ENCODE measurements at regions not wholly inside any gene's neighbourhood (a gene's known extent, or its start where the extent isn't known, plus 50 kb on each side); places are given as distances from the start of the nearest gene placed in this dataset.

DNA sequence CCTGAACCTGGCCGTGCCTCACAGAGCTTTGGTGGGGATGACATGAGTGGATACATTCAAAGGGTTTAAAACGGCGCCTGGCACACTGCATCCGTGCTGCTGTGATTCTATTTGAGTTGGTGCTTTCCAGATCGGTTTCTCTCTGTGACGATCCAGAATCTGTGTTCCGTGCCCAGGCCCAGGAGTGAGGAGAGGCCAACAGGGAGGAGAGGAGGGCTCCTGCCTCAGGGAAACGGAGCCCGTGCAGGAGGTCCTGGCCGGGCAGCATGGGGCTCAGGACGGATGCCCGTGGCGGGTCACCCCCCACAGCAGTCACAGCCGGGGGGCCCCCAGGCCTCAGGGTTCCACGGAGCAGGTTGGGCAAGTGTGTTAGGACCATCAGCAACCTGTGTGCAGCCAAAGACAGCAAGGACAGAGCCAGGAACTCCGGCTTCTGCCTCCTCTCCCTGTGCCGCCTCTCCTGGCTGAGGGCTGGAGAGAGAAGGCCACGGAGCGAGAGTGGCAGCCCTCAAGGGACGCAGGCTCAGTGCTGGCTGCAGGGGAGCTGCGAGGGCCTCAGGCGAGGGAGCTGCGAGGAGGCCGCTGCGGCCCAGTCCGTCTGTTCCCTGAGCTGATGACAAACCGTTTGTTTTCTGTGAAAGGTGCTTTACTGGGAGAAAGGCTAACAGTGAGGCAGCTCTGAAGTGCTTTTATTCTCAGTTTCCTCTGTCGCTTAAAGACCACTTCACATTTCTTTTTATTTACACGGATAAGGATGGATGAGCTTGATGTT, 99.3 kb downstream of the METRNL start:
- no peak for DNase-seq (ENCODE audit: low read depth in 2 of 2)

DNA sequence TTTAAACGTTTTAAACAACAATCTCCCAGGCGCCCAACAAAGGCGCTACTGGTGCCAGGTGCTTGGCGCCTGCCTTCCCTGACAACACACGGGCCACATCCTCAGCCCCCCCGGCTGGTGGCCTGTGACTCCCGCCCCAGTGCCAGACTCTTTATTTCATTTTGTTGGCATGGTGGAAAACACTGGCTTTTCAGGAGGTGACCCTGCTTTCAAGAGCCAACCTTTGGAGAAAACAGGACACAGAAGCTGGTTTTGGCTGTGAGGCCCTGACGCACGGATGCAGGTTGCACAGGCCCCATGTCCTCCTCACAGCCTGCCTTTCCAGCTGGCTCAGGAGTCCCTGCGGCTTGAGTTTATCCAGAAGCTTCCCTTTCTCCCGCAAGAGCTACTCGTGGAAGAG, 100.0 kb downstream of the METRNL start:
- DNase-seq (ENCODE audit: low read depth in 2 of 2) = no peak

DNA sequence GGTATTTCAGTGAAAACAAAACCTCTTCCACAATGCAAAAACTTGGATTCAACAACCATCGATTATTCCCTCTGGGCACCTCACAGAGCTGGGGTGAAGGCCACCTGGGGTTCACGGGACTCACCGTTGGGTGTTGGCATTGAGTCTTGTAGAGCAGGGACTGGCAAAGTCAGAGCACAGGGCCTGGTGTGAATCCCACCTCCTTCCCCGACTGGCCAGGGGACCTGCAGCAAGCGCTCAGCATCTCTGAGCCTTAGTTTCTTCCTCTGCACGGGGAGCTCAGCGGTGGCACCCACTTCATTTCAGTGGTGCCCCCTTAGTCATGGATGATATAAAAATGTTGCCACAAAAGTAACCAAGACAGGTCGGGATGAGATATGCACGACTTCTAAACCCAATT, 100.4 kb downstream of the METRNL start:
- DNase-seq (ENCODE audit: low read depth in 2 of 2) = no peak

DNA sequence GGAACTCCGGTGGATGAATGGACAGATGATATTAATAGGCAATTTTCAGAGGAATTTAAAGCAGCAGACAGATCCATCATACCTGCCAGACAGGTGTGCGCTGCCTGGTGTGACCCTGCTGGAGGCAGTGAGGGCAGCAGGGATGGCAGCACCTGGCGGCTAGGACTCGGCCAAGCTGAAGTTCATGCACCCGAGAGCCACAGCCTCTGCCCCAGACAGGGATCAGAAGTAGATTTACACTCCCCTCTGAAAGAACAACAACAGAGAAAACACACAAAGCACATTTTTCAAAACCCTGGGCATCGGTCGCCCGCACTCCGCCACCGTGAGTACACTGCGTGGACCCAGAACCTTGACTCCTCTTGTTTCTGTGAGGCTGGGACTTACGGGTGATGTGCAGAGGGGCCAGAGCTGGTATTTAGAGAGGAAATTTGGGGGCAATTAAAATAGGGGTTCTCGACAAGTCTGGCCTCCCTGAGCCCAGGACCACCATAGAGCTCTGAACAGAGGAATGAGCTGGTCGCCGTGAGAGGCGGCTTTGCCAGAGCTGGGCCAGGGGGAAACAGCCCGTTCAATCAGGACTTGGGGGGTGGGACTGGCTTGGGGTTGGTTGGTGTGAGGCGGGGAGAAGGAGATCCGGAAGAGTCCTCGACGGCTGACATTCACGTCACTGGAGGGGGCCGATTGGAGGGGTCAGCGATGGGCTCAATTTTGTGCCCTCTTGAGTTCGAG, 101.0 kb downstream of the METRNL start:
- DNase-seq (ENCODE audit: low read depth in 2 of 2) = no peak

DNA sequence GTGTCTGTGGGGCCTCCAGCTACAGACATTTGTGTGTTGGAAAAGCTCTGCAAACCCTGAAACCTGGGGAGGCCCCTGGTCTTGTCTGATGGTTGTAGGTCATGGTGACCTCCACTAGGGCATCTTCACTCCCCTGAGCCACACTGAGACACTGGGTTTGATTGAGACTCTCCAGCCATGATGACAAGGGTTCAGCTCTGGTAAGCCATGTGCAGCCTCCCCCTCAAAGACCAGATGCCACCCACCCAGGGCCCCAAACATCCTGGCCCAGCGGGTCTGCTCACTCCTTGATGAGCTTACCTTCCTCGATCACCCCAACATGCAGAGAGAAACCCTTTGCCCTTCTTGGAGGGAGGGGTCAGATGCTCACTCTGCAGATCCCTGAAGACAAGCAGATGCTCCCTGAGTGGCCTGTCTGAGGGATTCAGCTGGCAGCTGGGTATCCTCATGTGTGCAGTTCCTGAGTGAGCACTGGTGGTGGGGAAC, 101.6 kb downstream of the METRNL start:
- DNase-seq (ENCODE audit: low read depth in 2 of 2) = no peak

DNA sequence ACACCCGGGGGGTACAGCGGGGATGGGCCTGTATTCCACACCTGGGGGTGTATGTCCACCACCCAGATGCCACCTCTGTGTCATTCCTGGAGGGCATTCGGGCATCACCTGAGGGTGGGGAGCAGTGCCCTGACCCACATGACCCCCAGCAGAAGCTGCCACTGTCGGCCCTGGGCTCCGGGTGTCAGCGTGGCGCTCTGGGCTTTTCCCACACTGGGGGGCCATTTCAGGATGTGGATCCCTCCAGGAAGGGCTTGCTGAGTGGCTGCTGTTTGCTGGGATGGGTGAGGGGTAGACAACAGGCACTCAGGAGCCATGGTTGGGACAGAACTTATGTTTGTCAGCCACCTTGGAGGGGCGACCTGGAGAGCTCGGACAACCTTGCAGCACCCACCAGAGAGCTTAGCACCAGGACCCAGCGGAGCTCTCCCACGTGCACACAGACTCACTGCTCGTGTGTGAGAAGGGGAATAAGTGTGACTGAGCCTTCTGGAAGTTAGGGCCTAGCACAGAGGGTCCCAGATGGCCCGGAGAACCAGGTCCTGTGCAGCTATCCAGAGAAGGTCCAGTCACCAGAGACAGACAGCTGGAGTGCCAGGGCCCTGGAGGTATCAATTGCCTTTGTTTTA, 102.7 kb downstream of the METRNL start:
- DNase-seq (ENCODE audit: low read depth in 2 of 2) = no peak

DNA sequence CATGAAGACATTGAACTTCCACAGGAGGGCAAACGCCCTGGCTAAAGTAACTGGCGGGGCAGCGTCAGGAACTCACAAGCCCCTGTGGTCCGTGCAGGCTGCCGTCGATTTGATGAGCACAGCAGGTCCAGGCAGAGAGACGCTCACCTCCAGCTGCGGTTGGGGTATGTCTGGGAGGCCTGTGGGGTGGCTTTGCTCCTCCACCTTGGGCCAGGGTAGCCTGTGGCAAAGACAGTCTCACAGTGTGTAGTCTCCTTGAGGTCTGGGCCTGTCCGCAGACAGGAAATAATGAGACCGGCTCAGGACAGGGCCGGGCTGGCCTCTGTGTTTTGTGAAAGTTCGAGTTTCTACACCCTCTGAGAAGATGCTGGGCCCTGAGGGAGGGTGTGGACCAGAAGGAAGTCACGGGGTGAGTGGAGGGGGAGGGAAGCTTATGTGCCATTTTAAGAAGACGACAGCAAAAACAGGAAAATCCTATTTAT, 103.3 kb downstream of the METRNL start:
- no peak for DNase-seq (ENCODE audit: low read depth in 2 of 2)

DNA sequence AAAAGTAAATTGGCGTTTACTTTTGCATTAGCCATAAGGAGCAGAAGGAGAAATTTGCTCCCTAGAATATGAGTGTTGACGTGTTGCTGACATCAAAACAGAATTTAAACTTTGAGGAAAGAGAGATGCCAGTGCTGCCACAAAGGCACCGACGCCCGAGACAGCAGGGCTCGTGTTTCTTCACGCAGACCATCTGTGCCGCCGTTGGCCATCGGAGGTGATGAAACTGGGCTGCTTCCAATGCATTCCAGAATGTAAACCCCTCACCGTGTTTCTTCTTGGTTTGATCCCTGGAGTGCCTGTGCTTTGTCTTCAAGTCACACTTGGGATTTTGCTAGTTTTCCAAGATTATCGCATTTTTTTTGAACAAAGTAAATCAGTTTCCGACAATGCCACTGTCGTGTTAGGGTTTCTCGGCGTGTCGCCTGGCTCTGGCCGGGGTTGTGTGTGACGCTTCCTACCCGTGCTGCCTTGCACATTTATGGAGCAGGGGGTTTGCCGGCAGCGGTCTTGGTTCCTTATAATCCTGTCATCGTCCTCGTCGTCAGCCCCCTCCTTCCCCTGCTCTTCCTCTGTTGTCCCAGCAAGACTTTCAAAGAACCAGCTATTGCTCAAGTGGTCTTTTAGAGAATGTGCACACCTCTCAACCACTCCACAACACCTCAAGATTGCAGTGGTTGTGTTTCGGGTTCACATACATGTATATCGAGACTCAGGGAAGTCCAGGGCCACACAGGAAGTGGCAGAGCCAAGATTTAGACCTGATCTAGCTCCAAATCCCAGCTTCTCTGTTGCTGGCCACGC, 103.9 kb downstream of the METRNL start:
- no peak for DNase-seq (ENCODE audit: low read depth in 2 of 2)

DNA sequence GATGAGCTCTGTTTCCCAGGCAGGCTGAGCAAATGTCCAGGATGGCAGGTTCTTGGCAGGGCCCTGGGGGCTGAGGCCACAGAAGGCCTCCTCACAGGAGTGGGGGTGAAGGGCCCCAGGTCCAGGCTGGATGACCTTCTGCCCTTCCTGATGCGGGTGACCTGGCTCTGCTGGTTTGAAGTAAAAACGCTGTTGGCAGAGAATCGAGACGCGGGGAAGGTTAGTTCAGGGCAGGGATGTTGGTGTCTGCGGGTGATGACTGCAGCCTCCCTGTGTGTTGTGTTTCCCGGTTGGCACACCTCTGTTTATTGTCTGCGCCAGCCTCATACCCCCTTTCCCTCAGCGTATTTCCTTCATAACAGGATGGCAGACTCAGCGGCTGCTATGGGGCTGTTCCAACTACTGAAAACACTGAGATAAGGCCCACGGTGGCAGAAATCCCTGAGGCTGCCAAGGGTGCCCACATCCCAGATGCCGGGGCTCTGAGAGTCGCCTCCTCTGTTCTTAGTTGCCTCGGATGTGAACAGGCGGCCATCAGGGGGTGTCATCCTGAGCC, 104.6 kb downstream of the METRNL start:
- no peak for DNase-seq (ENCODE audit: low read depth in 2 of 2)

DNA sequence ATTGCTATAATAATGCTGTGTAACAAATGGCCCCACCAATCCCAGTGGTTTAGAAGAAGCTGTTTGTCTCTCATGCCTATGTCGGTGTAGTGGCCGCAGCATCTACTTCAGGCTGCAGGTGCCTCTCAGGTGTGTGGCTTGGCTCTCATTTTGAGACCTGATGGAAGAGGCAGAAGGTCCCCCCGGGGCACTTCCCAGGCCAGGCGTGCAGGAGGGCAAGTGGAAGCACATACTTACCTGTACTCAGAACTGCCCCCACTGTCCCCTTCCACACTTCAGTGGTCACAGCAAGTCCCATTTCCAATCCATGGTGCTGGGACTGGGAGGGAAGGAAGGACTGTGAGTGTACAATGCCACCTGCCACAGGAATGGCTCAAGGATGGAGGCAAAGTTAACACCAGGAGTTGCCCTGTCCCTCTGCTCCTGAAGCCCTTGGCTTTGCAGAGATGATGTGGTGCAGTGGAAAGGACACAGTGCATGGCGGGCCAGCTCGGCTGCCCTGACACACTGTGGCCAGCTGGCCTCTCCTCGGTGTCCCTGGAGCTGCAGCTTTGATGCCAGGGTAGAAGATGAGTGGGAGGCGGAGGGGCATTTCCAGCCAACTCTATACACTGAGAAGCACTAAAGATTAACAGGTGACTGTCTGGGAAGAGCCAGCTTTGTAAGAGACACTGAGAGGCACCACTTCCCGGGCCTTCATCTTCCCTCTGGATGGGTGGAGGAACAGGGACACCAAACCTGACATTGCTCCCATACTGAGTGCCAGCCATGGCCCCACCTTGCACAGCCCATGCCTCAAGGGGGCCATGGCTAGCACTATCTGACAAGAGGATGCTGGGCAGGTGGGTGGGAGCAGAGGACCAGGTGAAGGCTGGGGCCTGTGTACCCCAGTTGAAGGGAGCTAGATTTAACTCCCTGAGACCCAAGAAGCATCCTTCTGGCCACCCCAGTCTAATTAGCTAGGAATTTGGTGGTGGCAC, 105.9 kb downstream of the METRNL start:
- DNase-seq (ENCODE audit: low read depth in 2 of 2) = no peak

DNA sequence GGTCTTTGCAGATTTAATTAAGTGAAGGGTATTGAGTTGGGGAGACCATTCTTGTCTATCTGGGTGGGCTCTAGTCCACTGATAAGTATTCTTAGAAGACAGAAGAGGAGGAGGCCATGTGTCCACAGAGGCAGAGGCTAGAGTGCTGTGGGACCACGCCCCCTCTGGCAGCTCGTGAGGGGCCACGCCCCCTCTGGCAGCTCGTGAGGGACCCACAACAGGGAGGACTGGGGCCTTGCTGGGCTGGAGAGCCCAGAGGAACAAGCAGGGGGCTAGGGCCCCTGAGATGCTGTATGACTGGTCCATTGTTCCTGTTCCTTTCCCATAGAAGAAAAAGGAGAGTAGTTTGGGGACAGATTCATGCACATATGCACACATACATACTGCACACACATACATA, 106.8 kb downstream of the METRNL start:
- no peak for DNase-seq (ENCODE audit: low read depth in 2 of 2)

DNA sequence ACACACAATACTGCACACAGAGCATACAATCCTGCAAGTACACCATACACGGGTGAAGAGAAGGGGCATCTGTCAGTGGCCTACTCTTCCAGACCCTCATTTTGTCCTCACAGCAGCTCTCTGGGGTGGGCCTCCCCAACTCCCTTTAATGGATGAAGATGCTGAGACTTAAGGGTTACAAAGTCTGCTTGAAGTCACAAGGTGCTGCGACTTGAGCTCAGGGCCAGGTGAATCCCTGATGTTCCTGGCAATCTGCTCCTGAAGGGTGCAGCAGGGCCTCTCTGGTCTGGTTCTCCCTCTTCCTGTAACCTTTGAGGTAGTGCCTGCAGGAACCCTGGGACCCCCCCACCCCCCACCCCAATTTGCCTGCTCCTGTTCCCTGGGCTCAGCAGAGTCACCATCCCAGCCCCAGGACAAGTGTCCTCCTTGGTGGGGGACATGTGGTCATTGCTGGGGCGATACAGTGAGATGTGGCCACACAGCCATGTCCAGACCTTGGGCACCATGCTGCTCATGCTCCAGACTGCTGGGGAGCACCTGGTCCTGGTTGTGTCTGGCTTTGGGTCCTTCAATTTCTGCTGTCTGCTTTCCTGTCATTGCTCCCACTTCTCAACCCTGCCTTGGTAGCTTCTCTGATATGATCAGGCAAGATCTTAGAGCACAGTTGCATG, 107.5 kb downstream of the METRNL start:
- DNase-seq (ENCODE audit: low read depth in 2 of 2) = no peak

DNA sequence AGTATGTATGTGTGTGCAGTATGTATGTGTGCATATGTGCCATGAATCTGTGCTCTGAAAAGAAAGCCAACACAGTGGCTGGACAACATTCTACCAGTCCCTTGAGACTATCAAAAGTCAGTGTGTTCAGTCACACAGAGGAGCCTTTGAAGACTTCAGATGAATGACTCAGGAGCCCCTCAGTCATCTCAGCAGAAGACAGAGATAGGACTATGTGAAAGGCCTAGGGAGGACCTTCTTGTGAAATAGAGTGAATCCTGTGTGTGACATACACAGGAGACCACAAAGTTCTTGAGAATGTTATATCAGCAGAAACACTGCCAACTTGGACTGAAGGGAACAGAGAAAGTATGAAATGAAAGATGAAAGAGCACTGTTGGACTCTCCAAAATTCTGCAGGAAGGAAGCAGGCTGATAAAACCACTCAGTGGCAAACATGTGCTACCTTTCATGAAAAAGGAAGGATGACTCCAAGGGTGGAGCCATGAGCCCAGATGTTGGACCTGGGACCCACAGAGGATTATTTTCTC, 108.4 kb downstream of the METRNL start:
- DNase-seq (ENCODE audit: low read depth in 2 of 2) = no peak

DNA sequence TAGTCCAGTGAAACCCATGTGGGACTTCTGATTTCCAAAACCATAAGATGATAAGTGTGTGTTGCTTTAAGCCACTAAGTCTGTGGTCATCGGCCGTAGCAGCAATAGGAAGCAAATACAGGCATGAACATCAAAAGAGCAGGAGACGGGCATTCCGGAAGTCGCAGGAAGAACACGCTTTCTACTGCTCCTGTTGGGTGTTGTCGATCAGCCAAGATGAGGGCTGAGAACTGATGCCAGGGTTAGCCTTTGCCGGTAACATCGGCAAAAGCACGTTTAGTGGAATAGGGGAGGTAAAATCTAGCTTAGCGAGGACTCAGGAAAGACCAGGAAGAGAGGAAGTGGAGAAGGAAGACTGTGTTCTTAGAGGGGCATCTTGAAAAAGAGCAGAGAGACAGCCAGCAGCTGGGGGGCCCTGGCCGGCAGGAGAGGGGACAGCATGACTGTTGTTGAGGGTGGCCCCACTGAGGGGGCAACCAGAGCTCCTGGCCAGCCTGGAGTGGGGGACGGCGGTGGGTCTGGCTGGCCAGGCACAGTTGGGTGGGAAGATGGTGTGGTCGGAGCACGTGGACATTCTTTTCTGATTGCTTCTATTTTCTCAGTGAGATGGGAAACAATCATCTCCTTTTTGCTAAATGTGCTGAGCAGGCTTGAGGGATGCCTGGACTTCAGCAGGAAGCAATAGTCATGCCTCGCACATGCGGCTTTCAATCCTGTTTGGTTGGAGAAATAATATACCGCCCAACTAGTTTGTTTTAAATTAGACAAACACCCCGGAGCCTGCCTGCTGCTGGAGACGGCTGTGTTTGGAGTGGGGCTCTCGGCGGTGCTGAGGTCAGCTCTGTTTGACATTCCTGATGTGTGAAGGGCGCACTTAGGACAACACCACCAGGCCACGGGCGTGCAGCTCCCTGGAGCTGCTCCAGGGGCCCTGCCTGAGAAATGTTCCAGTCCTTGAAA, 109.9 kb downstream of the METRNL start:
- no peak for DNase-seq (ENCODE audit: low read depth in 2 of 2)

DNA sequence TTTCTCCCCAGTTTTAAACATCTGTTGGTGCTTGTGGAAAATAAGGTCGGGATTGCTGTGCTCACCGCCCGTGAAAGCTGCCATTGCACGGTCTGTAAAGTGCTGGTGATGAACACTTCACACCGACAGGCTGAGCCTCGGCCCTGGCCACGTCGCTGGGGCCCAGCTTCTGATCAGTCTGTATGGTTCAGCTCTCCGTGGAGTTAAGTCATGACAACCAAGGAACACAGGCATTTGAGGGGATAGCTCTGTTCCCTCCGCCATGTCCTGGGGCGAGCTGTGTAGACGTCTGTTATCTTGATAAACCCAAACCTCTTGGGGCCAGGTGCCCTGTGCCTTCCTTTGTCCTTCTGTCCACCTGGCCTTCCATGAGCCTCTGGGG, 110.6 kb downstream of the METRNL start:
- DNase-seq (ENCODE audit: low read depth in 2 of 2) = no peak

DNA sequence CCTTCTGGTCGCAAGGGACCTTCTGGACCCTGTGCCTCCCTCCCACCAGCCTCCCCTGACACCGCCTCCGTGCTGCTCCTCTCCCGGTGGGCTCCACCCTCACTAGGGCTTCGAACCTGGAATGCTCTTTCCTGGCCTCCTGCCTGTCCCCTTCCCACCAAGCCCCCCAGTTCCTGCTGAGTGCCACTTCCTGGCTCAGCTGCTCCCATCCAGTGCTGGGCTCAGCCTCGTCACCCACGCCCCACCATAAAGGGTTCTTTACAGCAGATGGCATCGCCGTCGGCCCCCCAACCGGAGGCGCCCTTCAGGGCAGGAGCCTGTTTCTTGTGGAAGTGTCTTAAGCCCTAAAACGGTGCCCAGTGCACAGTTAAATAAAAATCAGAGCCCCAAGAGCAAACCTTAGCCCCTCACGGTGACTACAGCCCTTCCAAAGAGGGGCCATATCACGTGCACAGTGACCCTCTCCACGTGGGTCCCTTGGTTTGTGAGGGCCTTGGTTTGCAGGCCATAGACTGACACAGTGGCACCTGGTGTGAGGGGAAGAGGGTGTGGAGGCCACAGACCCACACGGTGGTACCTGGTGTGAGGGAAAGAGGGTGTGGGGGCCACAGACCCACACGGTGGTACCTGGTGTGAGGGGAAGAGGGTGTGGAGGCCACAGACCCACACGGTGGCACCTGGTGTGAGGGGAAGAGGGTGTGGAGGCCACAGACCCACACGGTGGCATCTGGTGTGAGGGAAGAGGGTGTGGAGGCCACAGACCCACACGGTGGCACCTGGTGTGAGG, 111.4 kb downstream of the METRNL start:
- no peak for DNase-seq (ENCODE audit: low read depth in 2 of 2)

DNA sequence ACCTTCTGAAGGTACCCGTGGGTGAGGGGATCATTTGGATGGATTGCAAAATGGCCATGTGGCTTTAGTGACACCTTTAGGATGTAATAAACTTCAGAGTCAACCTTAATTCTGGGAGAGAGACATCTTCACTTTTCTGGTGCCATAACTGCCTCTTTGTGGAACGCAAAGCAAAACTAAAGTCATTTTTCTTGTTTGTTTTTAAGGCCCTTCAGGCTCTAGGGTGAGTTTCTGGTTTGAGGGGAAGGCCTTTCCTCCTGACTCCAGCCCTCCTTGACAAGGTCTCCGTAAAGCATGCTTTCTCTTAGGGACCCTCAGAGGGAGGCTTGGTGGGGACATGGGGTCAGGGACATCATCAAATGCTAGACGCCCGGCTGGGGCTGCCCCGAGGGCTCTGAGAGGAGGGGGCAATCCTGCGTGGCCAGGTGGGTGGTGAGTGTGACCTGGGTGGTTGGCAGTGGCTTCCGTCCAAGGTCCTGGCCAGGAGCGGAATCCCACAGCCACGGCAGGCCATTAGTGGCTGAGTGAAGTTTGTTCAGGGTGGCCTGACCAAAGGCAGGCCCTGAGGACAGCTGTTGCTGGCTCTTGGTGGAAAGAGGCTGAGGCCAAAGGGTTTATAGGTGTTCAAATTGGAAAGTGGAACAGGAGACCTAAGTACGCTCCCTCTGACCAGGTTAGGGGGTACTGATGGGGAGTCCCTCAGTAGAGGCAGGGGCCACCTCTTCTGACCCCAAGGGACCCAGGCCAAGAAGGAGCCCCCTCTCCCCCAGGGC, 112.2 kb downstream of the METRNL start:
- DNase-seq (ENCODE audit: low read depth in 2 of 2) = no peak

All from stimulated activated CD8-positive, alpha-beta memory T cell treated with anti-CD3 and anti-CD28 coated beads, Interleukin-7, amount 100 ng/mL, for 4 hours (primary cell).